Pancreas (tissue), 10 donors: ENCODE measurements at regions not wholly inside any gene's neighbourhood (a gene's known extent, or its start where the extent isn't known, plus 50 kb on each side); places are given as distances from the start of the nearest gene placed in this dataset.
"Not testable (repeated sequence)": the region's sequence is repeated elsewhere in the genome, so short reads cannot be mapped to it uniquely, and the experiment has no call there.

Experiments used
- ATAC-seq, 4 donors: fragments of 200-7000 bp; cut with Tn5 transposase; one replicate each; pipeline versions ENCODE4 v1.8.0 to v1.9.1; 2020; ENCODE audit warnings: mild to moderate bottlenecking in 4 of 4, moderate library complexity in 4 of 4
- DNase-seq, 6 donors: peaks; one replicate each; pipeline ENCODE4 v3.0.0-alpha.2; 2020
- FAIRE-seq: peaks from 2 replicates; lab custom pipeline; 2012; peaks lifted over from hg19 to GRCh38; lab: Jason Lieb, UNC
- H3K27ac ChIP-seq, 4 donors: fragments of 200-600 bp; sonication (generic); 1 replicate in 3 of 4; 2 replicates in 1 of 4; pipeline versions ENCODE4 v1.5.0 to v1.8.0; 2020
- H3K27me3 ChIP-seq, 4 donors: fragments of 200-600 bp; one replicate each; pipeline ENCODE4 v1.8.0; 2021
- H3K36me3 ChIP-seq, 3 donors: fragments of 200-600 bp; sonication (generic) in 1 of 3; one replicate each; pipeline versions ENCODE4 v1.5.0 to v1.8.0; 2020 to 2021
- H3K4me1 ChIP-seq, 3 donors: fragments of 200-600 bp; one replicate each; pipeline ENCODE4 v1.8.0; 2021
- H3K4me3 ChIP-seq, 4 donors: fragments of 200-600 bp; sonication (generic) in 2 of 4; one replicate each; pipeline versions ENCODE4 v1.5.0 to v1.8.0; 2020 to 2021
- H3K9me3 ChIP-seq, 4 donors: fragments of 200-600 bp; one replicate each; pipeline ENCODE4 v1.8.0; 2021
- WGBS, 2 donors: extraction: QIAGEN DNeasy Blood & Tissue Kit; methylation state at CpG; one replicate each; pipeline ENCODE4 v1.1.7; 2013; 5-methylcytosine and 5-hydroxymethylcytosine counted together
- intact Hi-C, 3 donors: fragments of 100-400 bp; cut with DNase I; formaldehyde crosslinking; loops; one replicate each; pipeline versions ENCODE4 v1.11.1 to v1.14.2; 2022
- microRNA-seq, 2 donors: library from miRNA; unstranded; fragments of <30 nt; microRNA quantifications; one replicate each; pipeline versions ENCODE4 to v1.1.0, GENCODE V29; 2019 to 2020
- donor health status: healthy with polysubstance abuse.
- donor health status: DM: no; HTN: no; CAD: no; lungs with moderate emphysema.
- donor health status: DM: no; HTN: no; CAD: no.
- donor health status: control.
- donor health status: control.
- donor health status: Bipolar disorder and iron deficiency.
- donor health status: DM: yes; HTN: yes; CAD: no.
- donor health status: DM: no; HTN: no; CAD: no.
- donor health status: DM: no; HTN: no; CAD: no.
- donor health status: DM: yes; HTN: yes; CAD: no.

- H3K4me3 ChIP-seq, H3K27ac ChIP-seq, FAIRE-seq, H3K4me1 ChIP-seq, DNase-seq, intact Hi-C loops, H3K9me3 ChIP-seq, H3K36me3 ChIP-seq, ATAC-seq, H3K27me3 ChIP-seq: not testable (repeated sequence)
- WGBS, 2 donors: 89% methylated on average over 4 of the region's 17 CpGs; no CpG with 5 or more reads in 1 of the 2 donors
These were observed 75.9 kb upstream of the POTEB3 start for GRCh38 chr15:21516248-21516647.

GRCh38 chr15:21515296-21515695 lies 75.0 kb upstream of the POTEB3 start:
- H3K27me3 ChIP-seq, FAIRE-seq, H3K36me3 ChIP-seq, intact Hi-C loops, ATAC-seq, H3K27ac ChIP-seq, H3K9me3 ChIP-seq, H3K4me3 ChIP-seq, H3K4me1 ChIP-seq: not testable (repeated sequence)
- DNase-seq: peak in 1 of 6 donors; percentile 22
- WGBS, 2 donors: no CpG with 5 or more reads among the region's 23 CpGs

- FAIRE-seq, intact Hi-C loops, H3K4me1 ChIP-seq, ATAC-seq, DNase-seq, H3K4me3 ChIP-seq, H3K27me3 ChIP-seq, H3K36me3 ChIP-seq, H3K27ac ChIP-seq, H3K9me3 ChIP-seq: not testable (repeated sequence)
- no CpG with 5 or more reads among the region's 2 CpGs for WGBS, 2 donors
These were observed 62.7 kb upstream of the POTEB3 start for GRCh38 chr15:21503021-21503420.

Small RNA genes in the stretch of these regions (microRNA-seq; reads per million reads assigned to microRNA genes)
- 0 reads per million in 2 donors for gene MIR5701-2
